Mucosa of descending colon (tissue), 3 donors: ENCODE measurements at regions not wholly inside any gene's neighbourhood (a gene's known extent, or its start where the extent isn't known, plus 50 kb on each side); places are given as distances from the start of the nearest gene placed in this dataset.

Experiments used
- ATAC-seq: fragments of 200-7000 bp; cut with Tn5 transposase; one replicate; pipeline ENCODE4 v1.9.1; 2020; ENCODE audit warnings: mild to moderate bottlenecking, moderate library complexity
- DNase-seq, 3 donors: peaks; one replicate each; pipeline ENCODE4 v3.0.0-alpha.2; 2020
- H3K36me3 ChIP-seq: fragments of 200-600 bp; one replicate; pipeline ENCODE4 v1.8.0; 2021; ENCODE audit warnings: low read depth, mild to moderate bottlenecking
- H3K4me1 ChIP-seq: fragments of 200-600 bp; one replicate; pipeline ENCODE4 v1.8.0; 2021; ENCODE audit warnings: low read depth, mild to moderate bottlenecking
- H3K4me3 ChIP-seq: fragments of 200-600 bp; one replicate; pipeline ENCODE4 v1.8.0; 2021; ENCODE audit warnings: mild to moderate bottlenecking
- H3K9me3 ChIP-seq: fragments of 200-600 bp; one replicate; pipeline ENCODE4 v1.8.0; 2021; ENCODE audit warnings: mild to moderate bottlenecking
- intact Hi-C, 2 donors: fragments of 100-400 bp; cut with DNase I in 1 of 2; cut with micrococcal nuclease in 1 of 2; formaldehyde crosslinking; loops; one replicate each; pipeline versions ENCODE4 v1.11.0 to v1.11.1; 2022; cut with DNase I, micrococcal nuclease
- TF ChIP-seq, protein P1 (sequence below): fragments of 200-600 bp; IDR thresholded peaks from one replicate; pipeline ENCODE4 v1.8.0; 2022; ENCODE audit warnings: antibody characterized with exemption, mild to moderate bottlenecking
- donor health status: DM: no; HTN: no; CAD: no; lungs with moderate emphysema.
- donor health status: DM: no; HTN: no; CAD: no.
- donor health status: DM: no; HTN: yes; CAD: no.

DNA sequence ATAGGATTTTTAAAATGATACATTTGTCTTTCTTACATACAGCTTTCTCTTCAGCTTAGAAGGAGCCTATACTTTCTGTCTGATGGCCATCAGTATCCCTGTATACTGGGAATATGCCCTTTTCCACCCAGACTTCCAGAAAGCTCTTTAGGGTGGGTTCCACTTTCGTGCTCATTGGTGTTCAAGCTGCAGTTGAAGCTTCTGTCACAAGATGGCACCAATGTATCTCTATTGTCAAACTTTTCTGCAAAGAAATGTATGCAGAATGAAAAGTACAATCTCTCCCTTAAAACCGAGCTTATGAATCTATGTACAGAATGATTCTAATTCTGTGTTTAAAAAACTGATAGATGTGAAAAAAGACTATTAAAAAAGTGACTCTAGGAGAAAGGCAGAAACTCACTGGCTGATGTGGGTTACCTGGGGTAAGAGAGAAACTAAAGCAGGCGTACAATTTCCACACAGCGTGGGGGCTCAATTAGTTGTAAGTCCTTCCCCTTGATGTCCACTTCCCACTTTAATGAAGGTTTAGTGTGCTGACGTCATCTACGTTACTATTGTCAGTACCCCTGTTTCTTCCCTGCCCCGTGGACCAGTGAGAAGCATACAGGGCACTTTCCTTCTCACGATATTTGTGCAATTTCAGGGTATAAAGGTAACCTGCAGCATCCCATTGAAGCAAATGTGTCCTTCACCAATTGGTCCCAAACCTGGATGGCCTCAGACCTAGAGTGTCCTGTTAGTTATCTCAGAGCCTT, 57.3 kb upstream of the TCEAL2 start:
- DNase-seq (peak in 1 of 3 donors; percentile 22), ATAC-seq (no peak)
- Histone ChIP-seq H3K4me3 (no peak overlapping the region), H3K36me3 (no peaks in the 10 kb centered on the region), H3K4me1 (no peaks in the 10 kb centered on the region), H3K9me3 (no peaks in the 10 kb centered on the region)
- TF ChIP-seq, protein P1, sequence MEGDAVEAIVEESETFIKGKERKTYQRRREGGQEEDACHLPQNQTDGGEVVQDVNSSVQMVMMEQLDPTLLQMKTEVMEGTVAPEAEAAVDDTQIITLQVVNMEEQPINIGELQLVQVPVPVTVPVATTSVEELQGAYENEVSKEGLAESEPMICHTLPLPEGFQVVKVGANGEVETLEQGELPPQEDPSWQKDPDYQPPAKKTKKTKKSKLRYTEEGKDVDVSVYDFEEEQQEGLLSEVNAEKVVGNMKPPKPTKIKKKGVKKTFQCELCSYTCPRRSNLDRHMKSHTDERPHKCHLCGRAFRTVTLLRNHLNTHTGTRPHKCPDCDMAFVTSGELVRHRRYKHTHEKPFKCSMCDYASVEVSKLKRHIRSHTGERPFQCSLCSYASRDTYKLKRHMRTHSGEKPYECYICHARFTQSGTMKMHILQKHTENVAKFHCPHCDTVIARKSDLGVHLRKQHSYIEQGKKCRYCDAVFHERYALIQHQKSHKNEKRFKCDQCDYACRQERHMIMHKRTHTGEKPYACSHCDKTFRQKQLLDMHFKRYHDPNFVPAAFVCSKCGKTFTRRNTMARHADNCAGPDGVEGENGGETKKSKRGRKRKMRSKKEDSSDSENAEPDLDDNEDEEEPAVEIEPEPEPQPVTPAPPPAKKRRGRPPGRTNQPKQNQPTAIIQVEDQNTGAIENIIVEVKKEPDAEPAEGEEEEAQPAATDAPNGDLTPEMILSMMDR: no peak
- intact Hi-C loops: no loop called here

DNA sequence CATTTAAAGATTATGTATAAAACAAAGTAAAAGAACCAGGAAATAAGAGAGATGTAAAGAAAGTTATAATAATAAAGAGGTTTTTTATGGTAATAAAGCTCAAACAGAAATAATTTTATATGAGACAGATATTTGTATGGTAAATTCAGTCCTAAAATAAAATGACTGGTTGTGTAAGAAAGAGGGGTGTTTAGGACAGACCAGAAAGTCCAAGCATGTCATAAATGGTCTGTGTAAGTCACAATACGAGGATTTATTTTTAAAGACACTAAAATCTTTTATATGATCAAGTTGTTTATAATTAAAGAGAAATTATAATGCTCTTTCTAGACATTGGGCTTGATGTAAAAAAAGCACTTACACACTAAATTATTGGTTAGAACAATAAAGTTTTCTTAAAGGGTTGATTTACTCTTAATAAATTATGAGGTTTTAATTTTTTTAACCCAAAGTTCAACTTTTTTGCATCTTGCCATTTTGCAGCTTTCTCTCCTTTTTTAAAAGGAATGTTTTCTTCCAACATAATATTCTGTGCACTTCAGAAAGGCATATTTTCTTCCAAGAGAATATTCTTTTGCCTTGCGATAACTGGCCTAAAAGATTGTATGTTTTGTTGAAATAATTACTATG, 61.9 kb upstream of the TCEAL2 start:
- DNase-seq (no peak), ATAC-seq (no peak)
- H3K36me3 ChIP-seq: no peaks in the 10 kb centered on the region
- no peaks in the 10 kb centered on the region for H3K9me3 ChIP-seq
- TF ChIP-seq, protein P1: no peak
- H3K4me3 ChIP-seq: no peak overlapping the region
- H3K4me1 ChIP-seq: no peaks in the 10 kb centered on the region
- intact Hi-C loops: no loop called here

DNA sequence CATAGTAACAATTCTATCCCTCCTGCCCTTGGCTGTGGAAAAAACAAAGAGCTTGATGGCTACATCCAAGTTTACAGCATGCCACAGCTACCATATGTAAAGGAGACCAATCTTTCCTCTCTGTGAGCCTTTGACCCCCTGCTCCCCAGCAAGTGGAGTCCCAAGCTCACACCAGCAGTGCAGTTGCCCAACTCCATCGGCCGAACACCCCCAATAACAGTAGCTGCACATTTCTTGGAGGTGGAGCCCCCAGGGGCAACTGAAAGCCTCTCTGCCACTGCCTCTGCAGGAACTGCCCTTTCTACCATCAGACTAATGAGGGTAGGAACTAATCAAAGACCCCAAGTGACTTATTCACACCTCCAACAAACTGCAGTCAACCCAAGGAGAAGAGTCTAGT, 81.0 kb upstream of the TCEAL2 start:
- DNase-seq: no peak
- no peaks in the 10 kb centered on the region for H3K9me3 ChIP-seq
- intact Hi-C loops: no loop called here
- TF ChIP-seq, protein P1: no peak
- H3K4me1 ChIP-seq: no peaks in the 10 kb centered on the region
- H3K36me3 ChIP-seq: no peaks in the 10 kb centered on the region
- no peak overlapping the region for H3K4me3 ChIP-seq
- ATAC-seq: no peak

- intact Hi-C loops: no loop called here
- ATAC-seq: no peak
- no peaks in the 10 kb centered on the region for H3K4me1 ChIP-seq
- H3K36me3 ChIP-seq: no peaks in the 10 kb centered on the region
- TF ChIP-seq, protein P1: no peak
- H3K4me3 ChIP-seq: no peak overlapping the region
- no peaks in the 10 kb centered on the region for H3K9me3 ChIP-seq
- DNase-seq: no peak
Observed at GRCh38 chrX:102043380-102043779, 82.1 kb upstream of the TCEAL2 start.

- Histone ChIP-seq H3K36me3 (no peaks in the 10 kb centered on the region), H3K4me3 (no peak overlapping the region), H3K4me1 (no peaks in the 10 kb centered on the region), H3K9me3 (no peaks in the 10 kb centered on the region)
- TF ChIP-seq, protein P1: no peak
- intact Hi-C loops: no loop called here
- ATAC-seq (no peak), DNase-seq (no peak)
Observed at GRCh38 chrX:102042372-102043325, 82.8 kb upstream of the TCEAL2 start.
